ENCODE measurements at regions not wholly inside any gene's neighbourhood (a gene's known extent, or its start where the extent isn't known, plus 50 kb on each side); places are given as distances from the start of the nearest gene placed in this dataset.

GRCh38 chrX:20739038-20739745 is 472.5 kb upstream of the RPS6KA3 start:
- TF ChIP-seq USF2 (CRISPR knock-in tag; IDR thresholded peaks at IDR 0.05) (no peak), CTCF (IDR thresholded peaks at IDR 0.05) (no peak), ATF2 (CRISPR knock-in tag; IDR thresholded peaks at IDR 0.05; ENCODE audit: borderline replicate concordance, low read depth) (no peak), MAX (CRISPR knock-in tag; IDR thresholded peaks at IDR 0.05) (no peak)

Measured in WTC11 (cell line).